ENCODE measurements at regions not wholly inside any gene's neighbourhood (a gene's known extent, or its start where the extent isn't known, plus 50 kb on each side); places are given as distances from the start of the nearest gene placed in this dataset.
A peak's percentile ranks its signal among the peaks of the same experiment; 100 is the strongest.

- DNase-seq (ENCODE audit: low spot score), result no peak
These were observed 399.5 kb upstream of the CELF2 start for GRCh38 chr10:10618139-10618538.

GRCh38 chr10:10623958-10624566 lies 393.6 kb upstream of the CELF2 start:
- DNase-seq (ENCODE audit: low spot score), result peak; percentile 34

GRCh38 chr10:10624567-10624962 lies 393.1 kb upstream of the CELF2 start:
- no peak for DNase-seq (ENCODE audit: low spot score)

GRCh38 chr10:10625491-10625890 lies 392.2 kb upstream of the CELF2 start:
- no peak for DNase-seq (ENCODE audit: low spot score)

- DNase-seq (ENCODE audit: low spot score), result no peak
These were observed 390.9 kb upstream of the CELF2 start for GRCh38 chr10:10626734-10627133.

- no peak for DNase-seq (ENCODE audit: low spot score)
These were observed 390.3 kb upstream of the CELF2 start for GRCh38 chr10:10627414-10627813.

- DNase-seq (ENCODE audit: low spot score), result no peak
These were observed 388.2 kb upstream of the CELF2 start for GRCh38 chr10:10629512-10629911.

- DNase-seq (ENCODE audit: low spot score), result no peak
These were observed 387.4 kb upstream of the CELF2 start for GRCh38 chr10:10630281-10630680.

GRCh38 chr10:10630782-10631181 lies 386.9 kb upstream of the CELF2 start:
- no peak for DNase-seq (ENCODE audit: low spot score)

- peak; percentile 73 for DNase-seq (ENCODE audit: low spot score)
These were observed 375.5 kb upstream of the CELF2 start for GRCh38 chr10:10642189-10642588.

GRCh38 chr10:10642751-10643150 lies 374.9 kb upstream of the CELF2 start:
- peak; percentile 89 for DNase-seq (ENCODE audit: low spot score)

GRCh38 chr10:10644008-10644646 lies 373.5 kb upstream of the CELF2 start:
- peak; percentile 65 for DNase-seq (ENCODE audit: low spot score)

- no peak for DNase-seq (ENCODE audit: low spot score)
These were observed 372.8 kb upstream of the CELF2 start for GRCh38 chr10:10644676-10645385.

GRCh38 chr10:10647331-10647730 lies 370.3 kb upstream of the CELF2 start:
- DNase-seq (ENCODE audit: low spot score), result no peak

GRCh38 chr10:10657139-10657760 lies 360.4 kb upstream of the CELF2 start:
- no peak for DNase-seq (ENCODE audit: low spot score)

GRCh38 chr10:10658172-10658785 lies 359.4 kb upstream of the CELF2 start:
- DNase-seq (ENCODE audit: low spot score), result peak; percentile 75

- DNase-seq (ENCODE audit: low spot score), result no peak
These were observed 357.6 kb upstream of the CELF2 start for GRCh38 chr10:10660054-10660453.

GRCh38 chr10:10661176-10661575 lies 356.5 kb upstream of the CELF2 start:
- no peak for DNase-seq (ENCODE audit: low spot score)

GRCh38 chr10:10662716-10663408 lies 354.8 kb upstream of the CELF2 start:
- no peak for DNase-seq (ENCODE audit: low spot score)

GRCh38 chr10:10663622-10664021 lies 354.1 kb upstream of the CELF2 start:
- DNase-seq (ENCODE audit: low spot score), result no peak

GRCh38 chr10:10665750-10666149 lies 351.9 kb upstream of the CELF2 start:
- no peak for DNase-seq (ENCODE audit: low spot score)

- no peak for DNase-seq (ENCODE audit: low spot score)
These were observed 350.2 kb upstream of the CELF2 start for GRCh38 chr10:10667466-10667865.
